ACC112 (cell line): ENCODE measurements at regions not wholly inside any gene's neighbourhood (a gene's known extent, or its start where the extent isn't known, plus 50 kb on each side); places are given as distances from the start of the nearest gene placed in this dataset.

Experiments used
- H2AFZ ChIP-seq: fragments of 200-600 bp; sonication (generic); one replicate; pipeline ENCODE4 v1.6.0; 2017; ENCODE audit warnings: antibody characterized with exemption, low read length; ENCODE audit not compliant: unreplicated experiment
- H3K27ac ChIP-seq: fragments of 200-600 bp; sonication (generic); 2 replicates; pipeline ENCODE4 v1.5.1; 2014; ENCODE audit warnings: low read depth, mild to moderate bottlenecking, antibody characterized with exemption, low read length, moderate library complexity
- H3K27me3 ChIP-seq: fragments of 200-600 bp; sonication (generic); 2 replicates; pipeline ENCODE4 v1.6.1; 2014; ENCODE audit warnings: mild to moderate bottlenecking, antibody characterized with exemption, low read length, moderate library complexity, mixed read lengths; ENCODE audit not compliant: insufficient read depth
- H3K36me3 ChIP-seq: fragments of 200-600 bp; sonication (generic); 2 replicates; pipeline ENCODE4 v1.6.1; 2016; ENCODE audit warnings: mild to moderate bottlenecking, antibody characterized with exemption, low read length, moderate library complexity, mixed read lengths; ENCODE audit not compliant: insufficient read depth
- H3K4me1 ChIP-seq: fragments of 200-600 bp; sonication (generic); one replicate; pipeline ENCODE4 v1.6.1; 2016; ENCODE audit warnings: low read length, mixed read lengths; ENCODE audit not compliant: insufficient read depth, unreplicated experiment, control insufficient read depth
- H3K4me3 ChIP-seq: fragments of 200-600 bp; sonication (generic); 2 replicates; pipeline ENCODE4 v1.5.1; 2014; ENCODE audit warnings: mild to moderate bottlenecking, low read depth, low read length
- H3K79me2 ChIP-seq: fragments of 200-600 bp; sonication (generic); one replicate; pipeline ENCODE4 v1.6.0; 2016; ENCODE audit warnings: low read length; ENCODE audit not compliant: control insufficient read depth, unreplicated experiment, insufficient read depth

DNA sequence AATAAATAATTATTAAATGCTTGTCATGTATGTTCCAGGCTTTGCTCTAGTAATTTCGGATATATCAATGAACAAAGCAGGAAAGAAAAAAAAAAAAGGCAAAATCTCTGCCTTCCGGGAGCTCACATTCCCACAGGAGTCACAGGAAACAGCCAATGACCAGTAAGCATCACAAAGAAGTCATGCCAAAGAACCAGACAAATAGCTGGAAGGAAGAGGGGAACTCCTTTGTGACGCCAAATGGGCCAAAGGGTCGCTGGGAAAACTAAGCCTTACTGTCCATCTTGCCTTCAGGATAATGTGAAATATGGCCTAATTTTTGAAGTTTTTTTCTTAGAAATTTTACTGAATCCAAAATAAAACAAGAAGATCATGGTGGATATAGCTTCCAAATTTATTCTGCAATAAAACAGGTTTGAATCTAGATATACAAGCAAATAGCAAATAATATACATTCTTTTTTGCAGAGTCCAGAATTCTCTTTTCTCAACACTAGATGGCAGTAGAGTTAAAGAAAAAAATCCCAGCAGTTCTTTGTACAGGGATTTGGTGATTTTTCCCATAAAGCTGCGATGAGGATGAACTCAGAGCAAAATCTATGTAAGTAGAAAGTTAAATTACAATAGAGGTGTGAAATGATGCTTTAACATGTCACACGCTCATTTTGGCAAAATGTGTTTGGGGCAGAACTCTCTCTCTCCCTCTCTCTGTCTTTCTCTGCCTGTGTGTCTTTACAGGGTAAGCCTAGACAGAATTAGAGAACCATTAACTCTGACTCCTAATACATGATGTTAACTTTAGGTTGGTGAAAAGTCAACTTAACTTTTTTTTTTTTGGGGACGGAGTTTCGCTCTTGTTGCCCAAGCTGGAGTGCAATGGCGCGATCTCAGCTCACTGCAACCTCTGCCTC is 60.0 kb upstream of the TUT7 start:
- H3K4me1 ChIP-seq: peaks cover 10% of the 10 kb centered on the region
- peak overlapping the region; percentile 20 for H2AFZ ChIP-seq
- H3K27me3 ChIP-seq: no peaks in the 10 kb centered on the region
- H3K27ac ChIP-seq: 0 out of 2 replicates have a peak overlapping the region, but pooled peaks have one; percentile 5
- H3K79me2 ChIP-seq: no peaks in the 10 kb centered on the region
- no peak overlapping the region for H3K4me3 ChIP-seq
- no peaks in the 10 kb centered on the region for H3K36me3 ChIP-seq

DNA sequence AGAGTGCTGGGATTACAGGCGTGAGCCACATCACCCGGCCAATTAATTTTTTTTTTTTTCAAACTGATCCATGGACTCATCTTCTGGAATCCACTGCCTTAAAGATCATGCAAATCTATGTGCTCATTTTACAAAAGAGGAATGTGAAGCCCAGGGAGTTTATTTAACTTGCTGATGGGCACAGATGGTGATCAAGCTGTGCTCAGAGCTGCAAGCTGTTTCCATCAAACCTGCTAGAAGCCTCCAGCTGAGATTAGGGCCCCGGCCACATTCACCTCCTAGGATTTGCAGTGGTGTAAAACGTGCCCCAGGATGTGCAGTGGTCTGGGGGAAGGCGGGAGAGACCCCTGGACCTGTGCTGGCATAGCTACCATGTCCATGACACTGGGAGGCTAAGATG is 56.1 kb upstream of the TUT7 start:
- peaks cover 39% of the 10 kb centered on the region for H3K4me1 ChIP-seq
- no peaks in the 10 kb centered on the region for H3K36me3 ChIP-seq
- no peak overlapping the region for H2AFZ ChIP-seq
- no peaks in the 10 kb centered on the region for H3K27me3 ChIP-seq
- H3K79me2 ChIP-seq: no peaks in the 10 kb centered on the region
- H3K27ac ChIP-seq: no peak overlapping the region
- H3K4me3 ChIP-seq: no peak overlapping the region

GRCh38 chr9:86408121-86408520 is 53.9 kb upstream of the TUT7 start:
- Histone ChIP-seq H2AFZ (no peak overlapping the region), H3K79me2 (no peaks in the 10 kb centered on the region), H3K36me3 (no peaks in the 10 kb centered on the region), H3K4me3 (no peak overlapping the region; the same call in 1 of the 2 replicates), H3K27ac (peak overlapping the region; percentile 93), H3K4me1 (peaks cover 41% of the 10 kb centered on the region), H3K27me3 (no peaks in the 10 kb centered on the region)

- H3K4me1 ChIP-seq: peaks cover 41% of the 10 kb centered on the region
These were observed 52.8 kb upstream of the TUT7 start for GRCh38 chr9:86407022-86407421.

DNA sequence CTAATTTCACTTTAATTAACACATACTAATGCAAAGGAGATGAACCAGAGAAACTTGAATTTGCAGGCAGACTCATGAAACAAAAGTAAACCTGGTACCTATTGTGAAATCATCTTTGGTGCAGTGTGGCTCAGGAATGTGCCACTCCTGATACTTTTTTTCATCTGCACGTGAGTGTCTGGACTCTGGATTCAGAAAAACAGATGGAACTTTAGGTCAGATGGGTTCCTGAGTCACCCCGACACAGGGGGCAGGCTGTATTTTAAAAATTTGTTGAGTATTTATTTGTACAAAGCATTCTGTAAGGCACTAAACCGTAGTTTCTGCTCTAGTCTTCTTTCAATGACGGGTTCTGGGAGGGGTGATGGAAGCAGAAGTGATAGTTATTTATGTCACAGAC is 52.2 kb upstream of the TUT7 start:
- H3K27me3 ChIP-seq: no peaks in the 10 kb centered on the region
- H3K4me3 ChIP-seq: peak overlapping the region; percentile 46
- peak overlapping the region; percentile 40 for H2AFZ ChIP-seq
- H3K27ac ChIP-seq: peak overlapping the region; percentile 93
- no peaks in the 10 kb centered on the region for H3K36me3 ChIP-seq
- peaks cover 39% of the 10 kb centered on the region for H3K4me1 ChIP-seq
- no peaks in the 10 kb centered on the region for H3K79me2 ChIP-seq

More at GRCh38 chr9:86407022-86407421, 52.8 kb upstream of the TUT7 start:
- Histone ChIP-seq H3K36me3 (no peaks in the 10 kb centered on the region), H3K4me3 (peak overlapping the region; percentile 46), H2AFZ (peak overlapping the region; percentile 40), H3K27ac (peak overlapping the region; percentile 93), H3K27me3 (no peaks in the 10 kb centered on the region), H3K79me2 (no peaks in the 10 kb centered on the region)

DNA sequence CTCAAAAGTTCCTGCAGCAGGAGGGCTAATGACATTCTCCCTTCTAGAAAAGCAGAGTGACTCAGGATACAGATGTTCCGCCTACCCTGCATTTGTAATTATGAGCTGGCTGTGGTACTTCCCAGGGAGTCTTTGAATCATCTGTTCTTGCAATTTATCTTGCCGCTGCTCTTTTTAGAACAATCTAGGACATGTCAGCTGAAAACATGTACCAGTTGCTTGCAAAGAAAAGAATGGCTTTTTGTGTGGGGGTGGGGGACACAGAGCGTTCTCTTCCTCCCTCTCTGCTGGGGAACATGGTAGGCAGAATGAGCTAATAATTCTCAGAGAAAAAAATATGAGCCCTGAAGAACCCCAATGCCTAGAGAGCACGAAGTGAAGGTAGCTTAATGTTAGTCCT is 51.7 kb upstream of the TUT7 start:
- H3K79me2 ChIP-seq: no peaks in the 10 kb centered on the region
- H3K27me3 ChIP-seq: no peaks in the 10 kb centered on the region
- H3K4me3 ChIP-seq: peak overlapping the region; percentile 46
- no peaks in the 10 kb centered on the region for H3K36me3 ChIP-seq
- H3K4me1 ChIP-seq: peaks cover 37% of the 10 kb centered on the region
- H2AFZ ChIP-seq: peak overlapping the region; percentile 11
- peak overlapping the region; percentile 93 for H3K27ac ChIP-seq

GRCh38 chr9:86405086-86405491 is 50.9 kb upstream of the TUT7 start:
- no peaks in the 10 kb centered on the region for H3K79me2 ChIP-seq
- H3K4me3 ChIP-seq: peak overlapping the region; percentile 28; the same call in 1 of the 2 replicates
- peak overlapping the region; percentile 0 for H2AFZ ChIP-seq
- H3K4me1 ChIP-seq: peaks cover 37% of the 10 kb centered on the region
- H3K27ac ChIP-seq: peak overlapping the region; percentile 93
- no peaks in the 10 kb centered on the region for H3K36me3 ChIP-seq
- no peaks in the 10 kb centered on the region for H3K27me3 ChIP-seq
